ENCODE measurements at regions not wholly inside any gene's neighbourhood (a gene's known extent, or its start where the extent isn't known, plus 50 kb on each side); places are given as distances from the start of the nearest gene placed in this dataset.

DNA sequence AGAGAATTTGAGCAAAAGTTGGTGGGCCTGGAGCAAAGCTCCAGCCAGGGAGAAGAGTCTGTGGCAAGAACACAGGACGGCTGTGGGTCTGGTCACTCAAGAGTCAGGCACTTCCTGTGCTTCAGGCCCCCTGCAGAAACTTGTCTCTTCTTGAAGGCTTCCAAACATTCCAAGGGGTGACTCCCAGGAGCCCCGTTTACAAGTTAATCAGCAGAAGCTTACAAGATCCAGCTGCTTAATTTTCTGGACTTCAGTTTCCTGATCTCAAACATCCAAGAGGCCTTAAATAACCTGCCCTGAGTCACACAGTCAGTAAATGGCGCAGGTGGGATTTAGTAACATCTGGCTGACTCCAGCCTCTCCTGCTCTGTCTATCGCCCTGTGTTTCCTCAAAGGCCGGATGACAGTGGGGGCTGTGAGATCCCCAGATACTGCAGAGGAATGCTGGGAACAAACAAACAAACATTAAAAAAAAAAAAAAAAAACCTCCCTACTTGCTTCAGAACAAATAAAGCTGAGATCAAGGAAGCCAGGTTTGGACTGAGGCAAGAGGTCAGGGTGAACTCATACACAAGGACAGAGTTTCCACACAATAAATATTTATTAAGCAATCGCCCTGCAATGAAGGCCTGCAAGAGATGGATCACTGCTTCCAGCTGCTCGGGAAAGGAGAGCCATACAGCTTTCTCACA lies 175.4 kb upstream of the RFC3 start:
- Mint-ChIP-seq H3K27ac (no peak overlapping the region), H3K4me1 (no peaks in the 10 kb centered on the region), H3K9me3 (ENCODE audit: insufficient read depth) (no peaks in the 10 kb centered on the region), H3K27me3 (no peaks in the 10 kb centered on the region), H3K4me3 (no peak overlapping the region)
- Histone ChIP-seq H3K27me3 (replicated peaks in 1 of 4; ENCODE audit: control extremely low read depth in 1 of 4, control insufficient read depth in 3 of 4, insufficient read depth in 4 of 4, low read length in 3 of 4) (no peaks in the 10 kb centered on the region), H3K4me2 (replicated peaks; ENCODE audit: low read depth, low read length, poor library complexity, severe bottlenecking) (no peak overlapping the region), H4K20me1 (ENCODE audit: control insufficient read depth, insufficient read depth, low read length, poor library complexity, severe bottlenecking) (no peaks in the 10 kb centered on the region), H3K4me3 (ENCODE audit: control extremely low read depth in 1 of 5, extremely low read depth in 1 of 5, insufficient read depth in 1 of 5, low read depth in 2 of 5, low read length in 4 of 5) (no peak overlapping the region), H3K36me3 (replicated peaks in 1 of 2; ENCODE audit: control extremely low read depth in 1 of 2, control insufficient read depth in 1 of 2, extremely low read depth in 1 of 2, insufficient read depth in 2 of 2, low read length in 1 of 2) (no peaks in the 10 kb centered on the region), H3K79me2 (ENCODE audit: control insufficient read depth, insufficient read depth, low read length) (no peaks in the 10 kb centered on the region), H3K9me3 (ENCODE audit: control extremely low read depth in 1 of 3, control insufficient read depth in 2 of 3, insufficient read depth in 1 of 3, low read length in 2 of 3) (no peaks in the 10 kb centered on the region), H3K4me1 (ENCODE audit: control insufficient read depth in 2 of 2, insufficient read depth in 2 of 2, low read length in 2 of 2) (no peaks in the 10 kb centered on the region), H3K27ac (ENCODE audit: low read length in 2 of 2) (no peak overlapping the region), H3K9ac (ENCODE audit: low read length) (no peak overlapping the region), H2AFZ (ENCODE audit: insufficient read depth, low read depth, low read length, poor library complexity, severe bottlenecking) (no peak overlapping the region)
- ATAC-seq (ENCODE audit: low read depth) (no peak), DNase-seq (no peak)
- ChIA-PET POLR2A (no interaction called here), CTCF (no interaction called here)
- WGBS (ENCODE audit: insufficient coverage): 93% methylated on average over 7 of the region's 7 CpGs
- TF ChIP-seq, protein P1, sequence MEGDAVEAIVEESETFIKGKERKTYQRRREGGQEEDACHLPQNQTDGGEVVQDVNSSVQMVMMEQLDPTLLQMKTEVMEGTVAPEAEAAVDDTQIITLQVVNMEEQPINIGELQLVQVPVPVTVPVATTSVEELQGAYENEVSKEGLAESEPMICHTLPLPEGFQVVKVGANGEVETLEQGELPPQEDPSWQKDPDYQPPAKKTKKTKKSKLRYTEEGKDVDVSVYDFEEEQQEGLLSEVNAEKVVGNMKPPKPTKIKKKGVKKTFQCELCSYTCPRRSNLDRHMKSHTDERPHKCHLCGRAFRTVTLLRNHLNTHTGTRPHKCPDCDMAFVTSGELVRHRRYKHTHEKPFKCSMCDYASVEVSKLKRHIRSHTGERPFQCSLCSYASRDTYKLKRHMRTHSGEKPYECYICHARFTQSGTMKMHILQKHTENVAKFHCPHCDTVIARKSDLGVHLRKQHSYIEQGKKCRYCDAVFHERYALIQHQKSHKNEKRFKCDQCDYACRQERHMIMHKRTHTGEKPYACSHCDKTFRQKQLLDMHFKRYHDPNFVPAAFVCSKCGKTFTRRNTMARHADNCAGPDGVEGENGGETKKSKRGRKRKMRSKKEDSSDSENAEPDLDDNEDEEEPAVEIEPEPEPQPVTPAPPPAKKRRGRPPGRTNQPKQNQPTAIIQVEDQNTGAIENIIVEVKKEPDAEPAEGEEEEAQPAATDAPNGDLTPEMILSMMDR (IDR thresholded peaks at IDR 0.05): no peak
- no peak for TF ChIP-seq EZH2 (IDR thresholded peaks at IDR 0.05; ENCODE audit: borderline replicate concordance, insufficient read depth, low read depth, low read length, poor library complexity, severe bottlenecking)
- intact Hi-C loops (cut with micrococcal nuclease): no loop called here

DNA sequence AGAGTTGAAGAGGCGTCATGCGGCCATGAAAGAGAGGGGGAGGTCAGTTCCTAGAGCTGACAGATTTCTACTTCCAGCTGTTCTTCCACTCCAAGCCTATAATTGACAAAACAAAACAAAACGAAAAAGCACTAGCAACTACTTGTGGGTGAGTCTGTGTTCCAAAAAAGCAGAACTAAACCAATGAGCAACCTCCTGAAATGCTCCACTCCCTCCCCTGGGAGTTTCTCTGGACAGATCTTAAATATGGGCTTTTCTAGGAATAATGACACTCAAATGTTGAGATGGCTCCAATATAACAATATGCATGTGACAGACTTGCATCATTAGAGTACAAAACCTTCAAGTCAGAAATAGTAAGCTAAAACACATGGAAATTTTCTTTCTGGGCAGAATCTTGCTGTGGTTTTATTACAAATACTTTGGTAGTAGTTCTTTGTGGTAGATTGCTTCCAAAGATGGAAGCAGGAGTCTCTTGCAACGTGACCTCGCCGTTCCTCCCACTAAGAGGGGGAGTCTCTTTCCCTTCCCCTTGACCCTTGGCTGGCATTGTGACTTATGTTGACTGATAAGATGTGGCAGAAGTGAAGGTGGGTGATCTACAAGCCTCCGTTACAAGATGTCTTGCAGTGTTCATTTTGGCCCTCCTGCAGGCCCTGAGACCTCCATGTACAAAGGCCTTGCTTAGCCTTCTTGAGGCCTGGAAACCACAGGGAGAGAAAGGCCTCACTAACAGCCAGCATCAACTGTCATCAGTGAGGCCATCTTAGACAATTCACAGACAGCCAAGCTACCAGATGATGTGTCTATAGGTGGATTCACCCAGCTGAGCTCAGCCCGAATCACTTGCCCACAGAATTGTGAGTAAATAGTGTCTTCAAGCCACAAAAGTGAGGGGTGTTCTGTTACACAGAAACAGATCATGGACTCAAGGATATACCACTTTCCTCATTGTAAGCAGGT lies 173.1 kb upstream of the RFC3 start:
- Mint-ChIP-seq H3K9me3 (ENCODE audit: insufficient read depth) (no peaks in the 10 kb centered on the region), H3K4me1 (no peaks in the 10 kb centered on the region), H3K27ac (no peak overlapping the region), H3K27me3 (no peaks in the 10 kb centered on the region), H3K4me3 (no peak overlapping the region)
- TF ChIP-seq, protein P1 (IDR thresholded peaks at IDR 0.05): no peak
- no peak for TF ChIP-seq EZH2 (IDR thresholded peaks at IDR 0.05; ENCODE audit: borderline replicate concordance, insufficient read depth, low read depth, low read length, poor library complexity, severe bottlenecking)
- intact Hi-C loops (cut with micrococcal nuclease): no loop called here
- ATAC-seq (ENCODE audit: low read depth) (no peak), DNase-seq (no peak)
- ChIA-PET POLR2A (no interaction called here), CTCF (no interaction called here)
- Histone ChIP-seq H3K79me2 (ENCODE audit: control insufficient read depth, insufficient read depth, low read length) (no peaks in the 10 kb centered on the region), H3K4me1 (ENCODE audit: control insufficient read depth in 2 of 2, insufficient read depth in 2 of 2, low read length in 2 of 2) (no peaks in the 10 kb centered on the region), H4K20me1 (ENCODE audit: control insufficient read depth, insufficient read depth, low read length, poor library complexity, severe bottlenecking) (no peaks in the 10 kb centered on the region), H3K9ac (ENCODE audit: low read length) (no peak overlapping the region), H2AFZ (ENCODE audit: insufficient read depth, low read depth, low read length, poor library complexity, severe bottlenecking) (no peak overlapping the region), H3K4me3 (ENCODE audit: control extremely low read depth in 1 of 5, extremely low read depth in 1 of 5, insufficient read depth in 1 of 5, low read depth in 2 of 5, low read length in 4 of 5) (no peak overlapping the region), H3K27ac (ENCODE audit: low read length in 2 of 2) (no peak overlapping the region), H3K9me3 (ENCODE audit: control extremely low read depth in 1 of 3, control insufficient read depth in 2 of 3, insufficient read depth in 1 of 3, low read length in 2 of 3) (no peaks in the 10 kb centered on the region), H3K27me3 (replicated peaks in 1 of 4; ENCODE audit: control extremely low read depth in 1 of 4, control insufficient read depth in 3 of 4, insufficient read depth in 4 of 4, low read length in 3 of 4) (no peaks in the 10 kb centered on the region), H3K36me3 (replicated peaks in 1 of 2; ENCODE audit: control extremely low read depth in 1 of 2, control insufficient read depth in 1 of 2, extremely low read depth in 1 of 2, insufficient read depth in 2 of 2, low read length in 1 of 2) (no peaks in the 10 kb centered on the region), H3K4me2 (replicated peaks; ENCODE audit: low read depth, low read length, poor library complexity, severe bottlenecking) (no peak overlapping the region)
- 80% methylated on average over 4 of the region's 8 CpGs for WGBS (ENCODE audit: insufficient coverage)

Data from B cell (primary cell).